Activated CD4-positive, CD25-positive, alpha-beta regulatory T cell treated with anti-CD3 and anti-CD28 coated beads, Interleukin-2, amount 50 U/mL, for 72 hours (primary cell): ENCODE measurements at regions not wholly inside any gene's neighbourhood (a gene's known extent, or its start where the extent isn't known, plus 50 kb on each side); places are given as distances from the start of the nearest gene placed in this dataset.
"Not testable (repeated sequence)": the region's sequence is repeated elsewhere in the genome, so short reads cannot be mapped to it uniquely, and the experiment has no call there.

Experiments
- DNase-seq: peaks from one replicate; pipeline ENCODE4 v3.0.0; 2021

DNA sequence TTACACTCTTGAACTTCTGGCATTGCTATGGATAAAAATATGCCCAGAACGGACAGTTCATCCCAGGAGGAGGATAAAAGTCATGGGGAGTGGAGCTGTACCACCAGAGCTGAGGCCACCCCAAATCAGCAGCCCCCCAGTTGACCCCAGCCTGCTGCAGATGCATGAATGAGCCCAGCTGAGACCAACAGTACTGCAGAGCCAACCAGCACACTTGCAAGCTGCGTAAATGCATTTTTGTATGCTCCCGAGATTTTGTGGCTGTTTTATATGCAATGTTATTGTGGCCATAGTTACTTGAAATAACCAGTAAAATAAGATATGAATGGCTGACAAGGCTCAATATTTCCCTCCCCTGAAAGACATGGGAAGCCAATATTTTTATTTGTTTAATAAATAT, 264.6 kb downstream of the DUSP10 start:
- DNase-seq, result no peak

DNA sequence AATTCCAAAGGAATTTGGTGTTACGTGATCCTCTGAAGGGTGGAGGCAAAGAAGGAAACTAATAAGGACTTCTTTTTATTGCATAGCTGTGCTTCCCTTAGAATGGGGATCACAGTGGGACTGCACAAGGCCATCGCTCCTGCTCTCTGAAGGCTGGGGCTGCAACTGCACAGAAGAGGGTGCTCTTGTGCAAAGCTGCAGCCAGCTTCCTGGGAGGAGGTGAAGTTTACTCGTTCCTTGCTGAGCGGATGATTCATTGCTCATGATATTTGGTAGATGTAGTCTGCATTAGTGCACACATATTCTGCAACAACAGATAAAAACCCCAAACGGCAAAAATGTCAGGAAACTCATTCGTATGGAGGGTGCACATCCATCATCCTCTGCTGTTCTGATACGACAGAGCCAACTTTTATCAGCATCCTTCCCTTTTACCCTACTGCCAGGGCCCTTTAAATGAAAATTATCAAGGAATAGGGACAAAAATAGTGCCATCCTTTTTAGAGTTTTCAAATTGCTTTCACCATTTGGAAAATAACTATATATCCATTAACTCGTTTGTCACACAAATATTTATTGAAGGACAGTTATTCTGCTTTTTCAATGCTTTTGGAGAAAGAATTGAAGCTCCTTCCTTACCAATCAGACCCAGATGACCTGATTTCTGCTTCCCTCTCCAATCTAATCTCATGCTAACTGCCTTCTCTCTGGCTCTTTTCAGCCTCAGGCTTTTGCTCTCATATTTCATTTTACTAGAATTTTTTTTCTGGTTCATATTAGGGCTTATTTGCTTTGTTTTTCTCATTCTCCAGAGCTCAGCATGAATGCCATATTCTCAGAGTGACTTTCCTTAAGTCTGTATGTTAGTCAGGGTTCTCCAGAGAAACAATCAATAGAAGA, 263.6 kb downstream of the DUSP10 start:
- DNase-seq, result peak; percentile 32

DNA sequence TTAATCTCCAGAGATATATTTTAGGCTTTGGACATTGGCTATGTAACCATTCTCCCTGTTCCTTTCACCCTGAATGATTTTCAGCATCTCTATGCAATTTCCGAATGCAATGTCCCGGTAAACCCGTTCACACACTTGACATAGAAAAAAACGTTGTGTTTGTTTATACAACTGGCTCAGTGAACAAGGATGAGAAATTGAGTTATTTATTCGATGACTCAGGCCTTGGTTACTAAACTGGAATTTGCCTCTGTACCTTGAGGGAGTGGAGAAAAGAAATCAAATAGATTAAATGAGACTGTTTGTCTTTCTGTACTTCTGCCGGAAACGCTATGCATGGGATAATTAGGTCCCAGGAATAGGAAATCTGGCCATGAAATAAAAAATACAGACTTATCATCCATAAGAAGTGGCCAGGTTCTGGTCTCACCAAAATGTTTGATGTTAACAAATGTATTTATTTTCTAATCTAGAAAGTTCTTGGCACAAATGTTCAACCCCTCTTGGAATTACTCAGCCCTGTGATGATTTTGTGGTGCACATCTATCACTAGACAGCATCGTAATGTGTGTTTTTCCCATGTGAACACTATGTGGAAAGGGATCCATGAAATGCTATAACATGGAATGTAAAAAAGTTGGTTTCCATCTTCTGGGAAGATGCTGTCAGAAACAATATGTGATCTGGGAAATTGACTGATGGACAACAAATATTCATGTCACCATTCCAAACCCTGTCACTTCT, 253.9 kb downstream of the DUSP10 start:
- DNase-seq, result no peak

DNA sequence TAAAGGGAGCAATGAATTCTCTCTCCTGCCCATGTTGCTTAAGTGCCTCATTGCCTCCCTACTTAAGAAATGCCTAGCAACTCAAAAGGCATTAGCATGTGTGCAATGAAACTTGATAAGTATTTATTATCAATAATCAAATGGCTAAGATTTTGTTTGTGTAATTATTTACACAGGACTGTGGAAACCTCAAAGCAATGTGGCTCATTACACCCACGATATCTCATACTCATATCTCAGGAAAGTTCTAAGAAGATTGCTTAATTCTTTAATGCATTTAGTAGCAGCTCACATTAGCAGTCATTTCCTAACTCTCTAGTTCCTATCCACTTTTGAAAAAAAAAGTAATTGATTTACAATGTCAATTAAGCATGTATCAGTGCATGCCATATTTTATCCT, 253.3 kb downstream of the DUSP10 start:
- no peak for DNase-seq

DNA sequence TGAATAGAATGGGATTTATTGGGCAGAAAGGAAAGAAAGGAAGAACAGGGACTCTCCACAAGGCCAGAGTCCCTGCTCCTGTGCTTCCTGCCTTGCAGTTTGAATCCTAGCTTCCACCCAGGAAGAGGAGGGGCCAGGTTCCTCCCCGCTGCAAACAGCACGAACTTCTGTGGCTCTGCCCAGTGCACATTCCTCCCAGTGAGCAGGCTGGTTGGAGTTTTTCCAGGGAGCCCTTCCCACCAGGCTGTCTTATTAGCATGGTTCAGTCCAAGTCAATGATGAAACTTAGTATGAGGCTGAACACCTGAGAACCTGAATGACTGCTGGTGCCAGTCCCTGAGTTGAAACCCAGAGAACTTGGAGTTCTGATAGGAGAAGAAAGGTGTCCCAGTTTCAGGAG, 247.2 kb downstream of the DUSP10 start:
- DNase-seq, result no peak

DNA sequence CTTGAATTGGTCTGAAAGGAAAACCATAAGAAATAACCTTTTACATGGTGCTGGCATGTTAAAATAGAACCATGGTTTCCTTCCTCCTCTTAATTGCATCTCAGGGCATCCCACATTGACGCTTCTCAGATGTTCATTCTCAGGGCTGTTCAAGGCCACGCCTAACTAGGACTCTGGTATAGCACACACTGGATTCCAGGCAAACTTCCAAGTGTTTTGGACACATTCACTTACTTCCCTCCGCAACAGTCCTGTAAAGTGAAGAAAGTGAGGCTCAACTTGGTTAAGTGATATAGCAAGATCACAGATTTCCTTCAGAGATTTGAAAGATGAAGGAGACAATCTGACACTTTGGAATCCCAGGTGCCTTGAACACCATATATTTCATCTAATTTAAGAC, 244.8 kb downstream of the DUSP10 start:
- DNase-seq, result no peak

DNA sequence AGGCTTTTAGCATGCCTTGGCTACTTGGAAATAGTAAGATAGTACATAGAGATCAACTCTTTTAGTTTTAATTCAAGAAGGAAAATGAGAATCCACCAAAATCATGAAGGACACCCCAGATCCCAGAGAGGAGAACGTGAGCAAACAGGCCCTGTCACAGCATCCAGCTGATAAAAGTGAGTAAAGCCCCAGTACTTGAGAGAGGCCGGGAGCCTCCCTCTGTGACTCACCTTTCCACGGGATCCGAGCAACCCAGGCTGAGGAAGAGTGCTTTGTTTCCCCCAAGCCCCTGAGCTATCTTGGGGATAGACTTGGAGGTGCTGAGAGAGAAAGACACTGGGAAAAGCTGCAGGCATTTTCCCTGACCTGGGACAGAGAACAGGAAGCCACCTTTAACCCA, 238.6 kb downstream of the DUSP10 start:
- DNase-seq, result no peak

DNA sequence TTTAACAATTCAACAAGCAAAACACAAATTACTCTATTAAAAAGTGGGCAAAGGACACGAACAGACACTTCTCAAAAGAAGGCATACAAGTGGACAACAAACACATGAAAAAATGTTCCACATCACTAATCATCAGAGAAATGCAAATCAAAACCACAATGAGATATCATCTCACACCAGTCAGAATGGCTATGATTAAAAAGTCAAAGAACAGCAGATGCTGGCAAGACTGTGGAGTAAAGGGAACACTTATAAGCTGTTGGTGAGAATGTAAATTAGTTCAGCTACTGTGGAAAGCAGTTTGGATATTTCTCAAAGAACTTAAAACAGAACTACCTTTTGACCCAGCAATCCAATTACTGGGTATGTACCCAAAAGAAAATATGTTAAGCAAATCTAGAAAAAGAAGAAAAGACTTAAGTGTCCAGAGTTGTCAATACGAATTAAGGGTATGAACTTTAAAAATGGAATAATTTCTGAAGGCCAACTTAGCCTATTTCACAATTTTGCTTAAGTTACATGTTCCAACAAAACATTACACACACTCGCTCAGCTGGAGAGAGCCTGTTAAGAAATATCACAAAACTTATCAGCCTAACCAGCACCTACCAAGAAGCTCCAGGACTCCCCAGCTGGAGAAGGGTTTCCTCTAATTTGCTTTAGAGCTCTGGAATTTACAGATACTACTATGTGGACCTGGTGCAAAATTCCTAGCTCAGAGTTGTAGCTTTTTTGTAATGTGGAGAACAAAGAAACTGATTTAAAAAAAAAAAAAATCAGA, 232.1 kb downstream of the DUSP10 start:
- DNase-seq, result no peak

DNA sequence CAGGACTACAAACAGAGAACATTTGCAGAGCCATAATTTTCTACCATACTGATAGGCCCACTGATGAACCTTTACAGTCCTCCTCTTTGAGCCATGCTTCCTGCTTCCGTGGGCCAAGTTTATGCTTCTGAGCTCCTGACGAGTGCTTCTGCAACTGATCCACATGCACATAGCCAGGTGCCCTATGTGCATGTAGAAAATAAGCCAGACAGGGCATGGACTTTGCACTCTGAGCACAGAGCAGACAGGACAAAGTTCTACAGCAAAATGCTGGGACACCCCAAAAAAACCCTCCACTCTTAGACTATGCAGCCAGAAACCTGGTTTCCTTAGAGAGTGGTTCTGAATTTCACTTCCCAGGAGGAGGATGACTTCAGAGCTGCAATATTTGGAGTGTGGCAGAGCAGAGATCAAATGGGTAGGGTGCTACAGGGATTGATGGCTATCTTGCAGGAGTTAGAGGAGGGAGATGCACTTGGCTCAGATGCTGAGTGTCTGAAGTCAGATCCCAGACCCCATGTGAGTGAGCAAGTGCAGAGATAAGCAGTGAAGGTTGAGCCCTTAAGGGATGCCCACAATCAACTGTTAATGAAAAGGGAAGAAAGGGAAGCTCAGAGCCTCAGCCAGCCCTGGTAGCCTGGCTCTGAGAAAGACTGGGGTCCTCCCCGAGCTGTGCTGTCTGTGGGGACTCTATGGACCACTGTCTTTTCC, 230.9 kb downstream of the DUSP10 start:
- DNase-seq, result no peak

DNA sequence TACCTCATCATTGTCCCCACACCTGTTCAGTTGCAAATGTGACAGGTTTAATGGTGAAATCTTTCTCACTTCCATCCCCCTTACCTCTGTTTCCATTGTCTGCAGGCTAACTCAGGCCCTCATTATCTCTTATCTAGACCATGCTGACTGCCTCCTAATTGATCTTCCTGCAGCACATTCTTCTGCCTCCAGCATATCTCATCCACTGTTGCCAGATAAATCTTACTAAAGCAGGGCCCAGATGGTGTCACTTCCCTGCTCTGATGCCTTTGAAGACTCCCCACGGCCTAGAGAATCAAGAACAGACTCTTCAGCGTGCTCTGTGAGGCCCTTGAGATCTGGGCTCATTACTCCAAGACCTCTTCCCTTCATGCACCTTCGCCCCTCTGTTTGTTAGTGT, 230.1 kb downstream of the DUSP10 start:
- no peak for DNase-seq

DNA sequence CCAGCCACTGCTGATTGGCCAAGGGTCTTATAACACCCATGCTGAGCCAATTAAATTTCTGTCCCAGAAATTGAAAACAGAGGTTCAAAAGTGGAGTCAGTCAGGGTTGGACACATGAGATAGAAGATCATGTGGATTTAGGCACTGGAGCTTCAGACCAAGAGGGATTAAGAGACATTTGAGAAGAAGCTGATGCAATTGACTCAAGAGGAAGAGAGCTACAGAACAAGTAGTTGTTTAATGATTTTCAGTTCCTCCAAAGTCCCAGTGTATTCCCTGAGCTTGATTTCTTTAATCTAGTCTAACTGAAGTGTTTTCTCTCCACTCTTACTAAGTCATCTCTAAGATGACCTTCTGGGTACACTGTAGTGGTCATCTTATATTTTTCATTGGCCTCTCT, 227.1 kb downstream of the DUSP10 start:
- no peak for DNase-seq

DNA sequence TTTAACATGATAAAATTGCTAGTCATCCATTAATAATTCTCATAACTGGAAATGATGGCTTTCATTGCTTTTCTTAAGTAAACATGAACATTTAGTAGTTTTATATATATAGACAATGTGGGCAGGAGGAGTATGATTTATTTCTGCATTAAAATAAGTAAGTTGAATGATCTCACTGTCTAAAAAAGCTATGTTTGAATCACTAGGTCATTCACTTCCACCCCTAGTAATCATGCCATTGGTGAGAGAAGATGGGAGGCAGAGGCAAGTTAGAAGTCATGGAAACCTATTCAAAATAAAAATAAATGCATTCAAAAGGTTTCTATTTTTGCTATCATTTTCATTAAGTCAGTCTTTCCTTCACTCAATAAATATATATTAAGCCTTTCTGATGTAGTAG, 226.4 kb downstream of the DUSP10 start:
- no peak for DNase-seq

DNA sequence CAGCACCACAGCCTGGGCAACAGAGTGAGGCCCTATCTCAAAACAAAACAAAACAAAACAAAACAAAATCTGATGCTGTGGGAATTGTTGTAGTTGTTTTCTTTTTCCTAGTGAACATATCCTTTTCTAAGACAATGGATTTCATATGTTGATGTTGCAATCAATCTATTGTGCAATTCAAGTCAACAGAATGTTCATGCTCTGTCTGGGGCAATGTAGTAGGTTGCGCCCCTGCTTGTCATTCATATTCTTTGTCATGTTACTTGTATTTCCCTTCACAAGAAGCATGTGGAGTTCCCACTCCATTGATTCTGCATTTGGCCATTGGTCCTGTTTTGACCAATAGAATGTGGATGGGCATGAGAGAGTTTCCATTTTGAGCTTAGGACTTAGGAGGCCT, 223.9 kb downstream of the DUSP10 start:
- no peak for DNase-seq

DNA sequence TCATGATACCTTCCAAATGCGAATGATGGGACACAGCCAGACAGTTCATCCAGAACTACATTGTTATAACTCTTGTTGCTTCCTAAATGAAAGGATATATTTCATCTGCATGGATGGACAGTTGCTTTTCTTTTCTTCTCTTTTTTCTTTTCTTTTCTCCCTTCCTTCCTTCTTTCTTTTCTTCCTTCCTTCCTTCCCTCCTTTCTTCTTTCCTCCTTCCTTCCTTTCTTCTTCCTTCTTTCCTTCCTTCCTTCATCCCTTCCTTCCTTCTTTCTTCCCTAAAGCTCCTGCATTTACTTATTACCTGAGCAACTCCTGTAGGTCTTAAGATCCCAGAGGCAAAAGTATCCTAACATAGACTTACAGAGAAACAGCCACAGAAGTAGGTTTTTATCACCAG, 221.6 kb downstream of the DUSP10 start:
- no peak for DNase-seq

DNA sequence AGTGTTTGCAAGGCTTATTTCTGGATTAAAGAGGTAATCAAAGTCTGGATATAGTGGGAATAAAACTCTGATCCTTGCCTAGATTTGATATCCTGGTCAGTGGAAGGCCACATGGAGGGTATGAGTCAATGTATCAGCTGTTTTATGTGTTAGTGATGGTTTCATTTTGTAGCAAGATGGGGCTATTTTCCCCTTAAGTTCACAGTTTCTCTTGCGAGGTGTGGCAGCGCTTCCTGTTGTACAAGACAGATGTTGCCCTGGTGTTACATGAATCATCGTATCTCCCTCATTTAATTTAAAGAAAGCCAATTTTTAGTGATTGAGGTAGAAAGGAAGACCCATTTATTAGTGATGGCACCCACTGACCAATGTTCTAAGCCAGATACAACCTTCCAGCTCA, 220.2 kb downstream of the DUSP10 start:
- DNase-seq, result no peak

DNA sequence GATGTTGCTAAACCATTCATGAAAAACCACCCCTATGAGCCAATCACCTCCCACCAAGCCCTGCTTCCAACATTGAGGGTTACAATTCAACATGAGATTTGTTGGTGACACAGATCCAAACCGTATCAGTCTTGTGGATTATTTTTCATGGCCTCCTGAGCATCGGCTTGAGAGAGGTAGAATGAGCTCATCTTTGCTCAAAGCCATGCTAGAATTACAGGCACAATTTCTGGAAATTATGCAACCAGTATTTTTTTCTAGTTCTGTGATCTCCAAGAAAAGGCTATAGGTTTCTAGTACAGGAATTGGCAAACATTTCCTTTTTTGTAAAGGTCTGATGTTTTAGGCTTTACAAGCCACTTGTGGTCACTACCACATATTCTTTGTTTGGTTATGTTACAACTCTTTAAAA, 219.4 kb downstream of the DUSP10 start:
- no peak for DNase-seq

DNA sequence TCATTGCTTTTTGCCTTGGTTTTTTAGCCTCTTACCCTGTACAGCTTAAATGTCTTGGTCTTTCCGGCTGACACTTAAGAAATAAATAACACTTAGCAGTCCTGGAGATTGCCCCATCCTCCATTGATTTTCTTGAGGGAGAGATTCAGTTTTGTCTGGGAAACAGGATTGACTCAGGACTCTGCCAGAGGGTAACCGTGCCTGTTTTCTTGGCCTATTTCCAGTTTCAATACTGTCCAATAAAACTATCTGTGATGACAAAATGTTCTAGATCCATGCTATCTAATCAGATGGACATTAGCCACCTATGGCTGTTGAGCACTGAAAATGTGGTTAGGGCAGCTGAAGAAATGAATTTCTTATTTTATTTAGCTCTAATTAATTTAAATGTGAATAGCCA, 216.1 kb downstream of the DUSP10 start:
- no peak for DNase-seq

DNA sequence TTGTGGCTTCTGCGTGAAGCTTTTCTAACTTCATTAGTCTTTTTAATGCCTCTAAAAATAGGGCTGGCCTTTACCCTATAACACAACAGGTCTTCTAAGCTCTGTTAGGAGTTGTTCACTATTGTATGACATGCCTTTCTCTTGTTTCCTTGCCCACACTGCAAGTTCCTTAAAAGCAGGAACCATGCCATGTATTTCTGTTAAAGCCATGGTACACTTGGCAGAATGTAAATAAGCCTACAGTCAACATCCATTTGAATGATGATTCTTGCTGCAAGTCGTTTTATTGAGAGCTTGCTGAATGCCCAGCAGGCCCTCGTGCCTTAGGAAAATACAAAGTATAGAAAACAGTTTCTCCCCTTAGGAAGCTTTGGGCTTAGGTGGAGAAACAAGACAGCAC, 214.6 kb downstream of the DUSP10 start:
- DNase-seq, result no peak

DNA sequence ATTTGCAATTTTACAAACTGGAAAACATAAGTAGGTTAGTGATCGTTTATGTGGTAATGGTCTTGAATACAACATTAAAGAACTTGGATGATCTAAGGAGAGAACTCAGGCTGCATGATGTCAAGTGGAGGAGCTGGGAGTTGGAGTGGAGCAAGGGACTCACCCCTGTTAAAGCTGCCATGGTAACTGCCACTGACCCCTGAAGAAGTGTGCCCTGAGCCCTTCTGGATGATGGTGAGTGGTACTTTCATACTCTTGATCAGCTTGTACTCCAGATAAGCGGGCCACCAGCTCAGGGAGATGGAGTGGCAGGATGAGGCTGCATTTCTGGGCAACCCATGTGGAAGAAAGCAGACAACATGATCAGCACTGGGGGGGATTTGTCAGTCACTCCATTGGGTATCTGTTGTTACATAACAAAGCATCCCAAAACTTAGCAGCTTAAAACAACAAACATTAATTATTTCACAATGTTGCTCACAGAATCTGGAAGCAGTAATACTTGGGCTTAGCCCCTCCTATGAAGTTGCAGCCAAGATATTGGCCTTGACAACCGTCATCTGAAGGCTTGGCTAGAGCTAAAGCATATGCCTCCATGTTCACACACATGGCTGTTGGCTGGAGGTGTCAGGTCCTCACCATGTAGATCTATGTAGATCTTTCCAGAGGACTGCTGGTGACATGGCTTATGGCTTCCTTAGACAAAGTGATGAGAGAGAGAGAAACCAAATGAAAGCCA, 213.8 kb downstream of the DUSP10 start:
- DNase-seq, result no peak

DNA sequence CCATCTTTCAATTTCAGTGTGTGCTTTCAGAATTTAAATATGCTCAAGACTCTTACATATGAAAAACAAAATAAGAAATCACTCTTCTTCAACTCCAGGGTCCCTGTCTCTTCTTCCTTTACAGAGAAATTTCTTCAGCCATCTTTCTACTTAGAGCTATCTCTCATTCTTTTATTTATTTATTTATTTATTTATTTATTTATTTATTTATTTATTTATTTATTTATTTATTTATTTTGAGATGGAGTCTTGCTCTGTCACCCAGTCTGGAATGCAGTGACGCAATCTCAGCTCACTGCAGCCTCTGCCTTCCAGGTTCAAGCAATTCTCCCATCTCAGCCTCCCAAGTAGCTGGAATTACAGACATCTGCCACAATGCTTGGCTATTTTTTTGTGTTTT, 211.7 kb downstream of the DUSP10 start:
- not testable (repeated sequence) for DNase-seq

DNA sequence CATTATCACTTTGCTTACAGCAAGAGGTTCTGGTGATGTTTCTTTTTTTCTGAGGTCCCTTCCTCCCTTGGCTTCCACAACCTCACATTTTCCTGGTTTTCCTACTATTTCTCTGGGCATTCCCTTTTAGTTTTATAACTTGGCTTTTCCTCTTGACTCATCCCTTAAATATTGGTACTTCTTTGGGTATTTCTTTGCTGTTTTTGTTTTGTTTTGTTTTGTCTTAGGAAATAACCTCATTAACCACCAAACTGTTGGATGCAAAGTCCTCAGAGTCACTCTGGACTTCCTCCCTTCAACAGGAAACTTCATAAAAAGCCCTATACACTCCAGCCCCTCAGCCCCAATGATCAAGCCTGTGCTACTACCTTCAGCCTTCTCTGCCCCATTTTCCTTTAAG, 211.1 kb downstream of the DUSP10 start:
- no peak for DNase-seq

DNA sequence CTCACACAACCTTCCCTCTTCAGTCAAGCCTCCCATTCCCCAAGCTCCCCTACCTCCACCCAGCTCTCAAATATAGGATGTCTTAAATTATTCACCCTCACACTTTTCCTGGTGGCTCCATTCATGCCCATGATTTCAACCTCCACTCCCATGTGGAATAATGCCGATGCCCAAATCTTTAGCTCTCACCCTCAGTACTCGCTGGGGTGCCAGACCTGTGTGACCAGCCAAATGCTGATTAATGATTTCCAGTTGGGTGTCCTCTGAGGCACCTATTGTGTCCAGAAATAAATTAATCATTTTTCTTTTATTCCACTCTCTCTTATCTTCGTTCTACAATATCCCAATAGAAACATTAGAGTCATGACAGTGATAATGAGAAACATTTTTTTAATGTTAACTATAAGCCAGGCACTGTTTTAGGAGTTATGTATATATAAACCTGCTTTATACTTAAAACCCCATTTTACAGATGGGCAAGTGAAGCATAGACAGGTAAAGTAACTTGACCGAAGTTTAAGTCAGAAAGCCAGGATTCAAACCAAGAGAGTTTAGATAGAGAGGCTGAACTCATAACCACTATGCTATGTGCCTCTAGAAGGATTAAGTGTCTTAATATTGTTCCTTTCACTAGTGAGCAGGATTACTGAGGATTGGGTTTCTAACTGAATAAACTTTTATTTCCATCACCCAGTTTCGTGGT, 209.7 kb downstream of the DUSP10 start:
- DNase-seq, result no peak
